NCI-H446 (cell line): ENCODE measurements at regions not wholly inside any gene's neighbourhood (a gene's known extent, or its start where the extent isn't known, plus 50 kb on each side); places are given as distances from the start of the nearest gene placed in this dataset.
A peak's percentile ranks its signal among the peaks of the same experiment; 100 is the strongest.
"Not testable (repeated sequence)": the region's sequence is repeated elsewhere in the genome, so short reads cannot be mapped to it uniquely, and the experiment has no call there.

ENCODE experiments used
- DNase-seq, 2 experiments: peaks; one replicate each; lab custom pipeline; 2025; lab: John Stamatoyannopoulos, UW

- no peak for DNase-seq
Measured at GRCh38 chr3:157857440-157857839, 248.8 kb downstream of the SHOX2 start.

GRCh38 chr3:157856078-157856939, 249.9 kb downstream of the SHOX2 start:
- DNase-seq: no peak

GRCh38 chr3:157845839-157846238, 260.4 kb downstream of the SHOX2 start:
- not testable (repeated sequence) for DNase-seq

- DNase-seq: no peak
Measured at GRCh38 chr3:157844800-157845565, 261.2 kb downstream of the SHOX2 start.

- DNase-seq: no peak
Measured at GRCh38 chr3:157844216-157844615, 262.0 kb downstream of the SHOX2 start.

- DNase-seq: no peak
Measured at GRCh38 chr3:157841029-157841428, 265.2 kb downstream of the SHOX2 start.

GRCh38 chr3:157840564-157840963, 265.7 kb downstream of the SHOX2 start:
- DNase-seq: no peak

- DNase-seq: no peak
Measured at GRCh38 chr3:157838457-157838856, 267.8 kb downstream of the SHOX2 start.

GRCh38 chr3:157837336-157837735, 268.9 kb downstream of the SHOX2 start:
- no peak for DNase-seq

GRCh38 chr3:157836022-157836421, 270.2 kb downstream of the SHOX2 start:
- DNase-seq: no peak

GRCh38 chr3:157832588-157832987, 273.6 kb downstream of the SHOX2 start:
- DNase-seq: no peak

GRCh38 chr3:157830556-157831236, 275.5 kb downstream of the SHOX2 start:
- DNase-seq: peak; percentile 14 to 58

GRCh38 chr3:157829786-157830185, 276.4 kb downstream of the SHOX2 start:
- DNase-seq: no peak

- DNase-seq: no peak
Measured at GRCh38 chr3:157824281-157824680, 281.9 kb downstream of the SHOX2 start.

- no peak for DNase-seq
Measured at GRCh38 chr3:157823050-157823449, 283.2 kb downstream of the SHOX2 start.

- DNase-seq: no peak
Measured at GRCh38 chr3:157820157-157820517, 286.1 kb downstream of the SHOX2 start.

- no peak for DNase-seq
Measured at GRCh38 chr3:157819270-157820156, 286.7 kb downstream of the SHOX2 start.

- no peak for DNase-seq
Measured at GRCh38 chr3:157816896-157817295, 289.3 kb downstream of the SHOX2 start.

- peak in 1 of 2 experiments; percentile 19 for DNase-seq
Measured at GRCh38 chr3:157816296-157816695, 289.9 kb downstream of the SHOX2 start.

GRCh38 chr3:157815739-157816138, 290.5 kb downstream of the SHOX2 start:
- DNase-seq: no peak

GRCh38 chr3:157810924-157811718, 295.1 kb downstream of the SHOX2 start:
- no peak for DNase-seq
